IPS-18a (cell line): ENCODE measurements at regions not wholly inside any gene's neighbourhood (a gene's known extent, or its start where the extent isn't known, plus 50 kb on each side); places are given as distances from the start of the nearest gene placed in this dataset.

Experiments
- H3K27ac ChIP-seq: one replicate; pipeline ENCODE4 v1.5.1; 2013; ENCODE audit warnings: low read length
- H3K27me3 ChIP-seq: one replicate; pipeline ENCODE4 v1.6.1; 2013; ENCODE audit warnings: mild to moderate bottlenecking, low read length; ENCODE audit not compliant: control insufficient read depth, insufficient read depth
- H3K36me3 ChIP-seq: one replicate; pipeline ENCODE4 v1.6.1; 2013; ENCODE audit warnings: low read depth, low read length; ENCODE audit not compliant: control insufficient read depth
- H3K4me1 ChIP-seq: one replicate; pipeline ENCODE4 v1.6.1; 2013; ENCODE audit warnings: low read depth, low read length; ENCODE audit not compliant: control insufficient read depth
- H3K4me3 ChIP-seq: one replicate; pipeline ENCODE4 v1.5.1; 2013; ENCODE audit warnings: low read length
- H3K9ac ChIP-seq: one replicate; pipeline ENCODE4 v1.6.1; 2013; ENCODE audit warnings: mild to moderate bottlenecking, low read length, moderate library complexity
- H3K9me3 ChIP-seq: one replicate; pipeline ENCODE4 v1.6.1; 2013; ENCODE audit warnings: low read depth, low read length; ENCODE audit not compliant: control insufficient read depth

- no peak overlapping the region for H3K4me3 ChIP-seq
- no peaks in the 10 kb centered on the region for H3K9me3 ChIP-seq
Observed at GRCh38 chr1:177627148-177627910, 342.5 kb downstream of the SEC16B start.

GRCh38 chr1:177620636-177621190, 349.1 kb downstream of the SEC16B start:
- H3K9me3 ChIP-seq, result no peaks in the 10 kb centered on the region
- H3K36me3 ChIP-seq, result no peaks in the 10 kb centered on the region
- no peak overlapping the region for H3K27ac ChIP-seq
- no peak overlapping the region for H3K9ac ChIP-seq
- no peaks in the 10 kb centered on the region for H3K27me3 ChIP-seq
- no peaks in the 10 kb centered on the region for H3K4me1 ChIP-seq
- H3K4me3 ChIP-seq, result no peak overlapping the region

More at GRCh38 chr1:177627148-177627910, 342.5 kb downstream of the SEC16B start:
- Histone ChIP-seq H3K27me3 (no peaks in the 10 kb centered on the region), H3K27ac (no peak overlapping the region), H3K9ac (no peak overlapping the region), H3K36me3 (no peaks in the 10 kb centered on the region), H3K4me1 (no peaks in the 10 kb centered on the region)

GRCh38 chr1:177615251-177615650, 354.6 kb downstream of the SEC16B start:
- no peaks in the 10 kb centered on the region for H3K27me3 ChIP-seq
- no peaks in the 10 kb centered on the region for H3K9me3 ChIP-seq
- H3K27ac ChIP-seq, result no peak overlapping the region
- peaks cover 3% of the 10 kb centered on the region for H3K4me1 ChIP-seq
- H3K4me3 ChIP-seq, result no peak overlapping the region
- H3K36me3 ChIP-seq, result no peaks in the 10 kb centered on the region
- no peak overlapping the region for H3K9ac ChIP-seq

- Histone ChIP-seq H3K27ac (no peak overlapping the region), H3K4me3 (no peak overlapping the region), H3K9me3 (no peaks in the 10 kb centered on the region), H3K36me3 (no peaks in the 10 kb centered on the region), H3K27me3 (no peaks in the 10 kb centered on the region), H3K4me1 (peaks cover 3% of the 10 kb centered on the region), H3K9ac (no peak overlapping the region)
Observed at GRCh38 chr1:177611402-177611801, 358.5 kb downstream of the SEC16B start.

- H3K27me3 ChIP-seq, result no peaks in the 10 kb centered on the region
- no peak overlapping the region for H3K9ac ChIP-seq
- no peaks in the 10 kb centered on the region for H3K36me3 ChIP-seq
- H3K27ac ChIP-seq, result no peak overlapping the region
- H3K4me1 ChIP-seq, result peaks cover 3% of the 10 kb centered on the region
- H3K4me3 ChIP-seq, result no peak overlapping the region
- H3K9me3 ChIP-seq, result no peaks in the 10 kb centered on the region
Observed at GRCh38 chr1:177609953-177610352, 359.9 kb downstream of the SEC16B start.

- H3K36me3 ChIP-seq, result no peaks in the 10 kb centered on the region
- no peaks in the 10 kb centered on the region for H3K4me1 ChIP-seq
- H3K27ac ChIP-seq, result no peak overlapping the region
- H3K27me3 ChIP-seq, result no peaks in the 10 kb centered on the region
- H3K9me3 ChIP-seq, result no peaks in the 10 kb centered on the region
- no peak overlapping the region for H3K9ac ChIP-seq
- H3K4me3 ChIP-seq, result no peak overlapping the region
Observed at GRCh38 chr1:177600936-177601335, 368.9 kb downstream of the SEC16B start.

GRCh38 chr1:177600321-177600720, 369.5 kb downstream of the SEC16B start:
- no peaks in the 10 kb centered on the region for H3K36me3 ChIP-seq
- H3K4me1 ChIP-seq, result no peaks in the 10 kb centered on the region
- H3K9me3 ChIP-seq, result no peaks in the 10 kb centered on the region
- no peak overlapping the region for H3K9ac ChIP-seq
- no peak overlapping the region for H3K27ac ChIP-seq
- no peak overlapping the region for H3K4me3 ChIP-seq
- no peaks in the 10 kb centered on the region for H3K27me3 ChIP-seq

GRCh38 chr1:177597393-177597792, 372.5 kb downstream of the SEC16B start:
- H3K4me3 ChIP-seq, result no peak overlapping the region
- H3K27me3 ChIP-seq, result no peaks in the 10 kb centered on the region
- H3K9me3 ChIP-seq, result no peaks in the 10 kb centered on the region

GRCh38 chr1:177596485-177596884, 373.4 kb downstream of the SEC16B start:
- no peaks in the 10 kb centered on the region for H3K36me3 ChIP-seq
- no peak overlapping the region for H3K27ac ChIP-seq
- no peak overlapping the region for H3K4me3 ChIP-seq
- no peaks in the 10 kb centered on the region for H3K27me3 ChIP-seq
- no peak overlapping the region for H3K9ac ChIP-seq
- no peaks in the 10 kb centered on the region for H3K9me3 ChIP-seq
- no peaks in the 10 kb centered on the region for H3K4me1 ChIP-seq

More at GRCh38 chr1:177597393-177597792, 372.5 kb downstream of the SEC16B start:
- Histone ChIP-seq H3K9ac (no peak overlapping the region), H3K4me1 (no peaks in the 10 kb centered on the region), H3K27ac (no peak overlapping the region), H3K36me3 (no peaks in the 10 kb centered on the region)

- no peaks in the 10 kb centered on the region for H3K9me3 ChIP-seq
- no peak overlapping the region for H3K9ac ChIP-seq
- H3K27me3 ChIP-seq, result no peaks in the 10 kb centered on the region
- H3K4me1 ChIP-seq, result no peaks in the 10 kb centered on the region
- no peak overlapping the region for H3K4me3 ChIP-seq
- H3K36me3 ChIP-seq, result no peaks in the 10 kb centered on the region
- no peak overlapping the region for H3K27ac ChIP-seq
Observed at GRCh38 chr1:177593105-177593504, 376.8 kb downstream of the SEC16B start.

GRCh38 chr1:177592624-177593023, 377.2 kb downstream of the SEC16B start:
- Histone ChIP-seq H3K9me3 (no peaks in the 10 kb centered on the region), H3K4me3 (no peak overlapping the region), H3K27ac (no peak overlapping the region), H3K36me3 (no peaks in the 10 kb centered on the region), H3K27me3 (no peaks in the 10 kb centered on the region), H3K9ac (no peak overlapping the region), H3K4me1 (no peaks in the 10 kb centered on the region)

- H3K4me1 ChIP-seq, result no peaks in the 10 kb centered on the region
- no peaks in the 10 kb centered on the region for H3K36me3 ChIP-seq
- H3K27me3 ChIP-seq, result no peaks in the 10 kb centered on the region
- no peaks in the 10 kb centered on the region for H3K9me3 ChIP-seq
- no peak overlapping the region for H3K9ac ChIP-seq
- H3K4me3 ChIP-seq, result no peak overlapping the region
- no peak overlapping the region for H3K27ac ChIP-seq
Observed at GRCh38 chr1:177591155-177591554, 378.7 kb downstream of the SEC16B start.
